MG63 (cell line): ENCODE measurements at regions not wholly inside any gene's neighbourhood (a gene's known extent, or its start where the extent isn't known, plus 50 kb on each side); places are given as distances from the start of the nearest gene placed in this dataset.

Source experiments
- DNase-seq: peaks from one replicate; pipeline ENCODE4 v3.0.0-alpha.2; 2020
- H3K27me3 ChIP-seq: fragments of 250-450 bp; sonication (Bioruptor Pico); 2 replicates; pipeline ENCODE4 v1.5.1; 2020; ENCODE audit warnings: mild to moderate bottlenecking, moderate library complexity
- H3K36me3 ChIP-seq: fragments of 250-450 bp; sonication (Bioruptor Pico); 2 replicates; pipeline ENCODE4 v1.5.1; 2020; ENCODE audit warnings: mild to moderate bottlenecking, moderate library complexity
- H3K4me3 ChIP-seq: fragments of 250-450 bp; sonication (Bioruptor Pico); 2 replicates; pipeline ENCODE4 v1.5.1; 2020; ENCODE audit warnings: mild to moderate bottlenecking, moderate library complexity
- H3K9me3 ChIP-seq: fragments of 250-450 bp; sonication (Bioruptor Pico); 2 replicates; pipeline ENCODE4 v1.5.1; 2020; ENCODE audit warnings: mild to moderate bottlenecking, moderate library complexity

DNA sequence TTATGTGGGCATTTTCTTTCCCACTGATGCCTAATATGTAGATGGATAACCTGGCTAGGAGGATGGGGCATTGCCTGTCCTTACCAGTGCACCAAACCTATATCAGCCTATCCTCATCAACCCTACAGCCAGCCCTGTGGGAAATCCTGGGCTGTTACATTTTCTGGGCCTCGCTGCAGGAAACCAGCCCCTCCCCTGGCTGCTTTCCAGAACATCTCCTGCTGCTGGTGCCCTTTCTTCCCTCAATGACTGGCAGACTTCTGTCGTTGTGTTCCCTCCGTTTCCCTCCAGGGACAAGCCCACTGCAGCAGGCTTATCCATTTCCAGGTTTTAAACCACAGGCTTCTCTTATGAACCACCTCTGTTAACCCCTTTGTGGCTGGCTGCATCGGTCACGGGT is 486.1 kb upstream of the COBL start:
- Histone ChIP-seq H3K4me3 (no peak overlapping the region), H3K36me3 (no peaks in the 10 kb centered on the region)
- no peak for DNase-seq

DNA sequence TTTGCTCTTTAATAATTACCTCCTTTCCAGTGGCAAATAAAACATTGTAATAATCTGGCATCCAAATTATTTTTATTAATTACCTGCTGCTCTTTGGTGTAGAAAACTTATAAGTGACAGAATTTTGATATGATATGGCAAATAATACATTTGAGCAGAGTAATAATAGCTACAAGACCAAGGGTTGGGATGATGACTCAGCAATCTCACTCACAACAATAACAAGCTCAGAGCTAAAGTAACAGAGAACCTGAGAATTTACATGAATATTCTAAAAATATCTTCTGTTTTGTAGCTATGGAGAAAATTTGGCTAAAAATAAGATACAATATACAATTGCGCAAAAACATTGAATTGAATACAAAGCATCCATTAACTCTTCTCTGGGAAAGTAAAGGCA is 480.8 kb upstream of the COBL start:
- H3K4me3 ChIP-seq = no peak overlapping the region

More for the DNA sequence above, 486.1 kb upstream of the COBL start:
- no peaks in the 10 kb centered on the region for H3K9me3 ChIP-seq
- no peaks in the 10 kb centered on the region for H3K27me3 ChIP-seq

DNA sequence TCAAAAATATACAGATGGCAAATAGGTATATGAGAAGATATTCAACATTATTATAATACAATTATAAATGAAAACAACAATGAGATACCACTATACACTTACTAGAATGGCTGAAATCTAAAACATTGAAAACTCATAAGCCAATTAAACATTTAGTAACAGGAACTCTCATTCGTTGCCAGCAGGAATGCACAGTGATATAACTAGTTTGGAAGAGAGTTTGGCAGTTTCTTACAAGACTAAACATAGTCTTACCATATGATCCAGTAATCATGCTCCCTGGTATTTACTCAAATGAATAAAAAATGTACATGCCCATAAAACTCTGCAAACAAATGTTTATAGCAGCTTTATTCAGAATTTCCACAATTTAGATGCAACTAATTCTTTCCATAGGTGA is 476.2 kb upstream of the COBL start:
- no peak for DNase-seq
- Histone ChIP-seq H3K27me3 (no peaks in the 10 kb centered on the region), H3K36me3 (no peaks in the 10 kb centered on the region), H3K9me3 (no peaks in the 10 kb centered on the region), H3K4me3 (no peak overlapping the region)

More for the DNA sequence above, 480.8 kb upstream of the COBL start:
- no peak for DNase-seq
- Histone ChIP-seq H3K27me3 (no peaks in the 10 kb centered on the region), H3K9me3 (no peaks in the 10 kb centered on the region), H3K36me3 (no peaks in the 10 kb centered on the region)

DNA sequence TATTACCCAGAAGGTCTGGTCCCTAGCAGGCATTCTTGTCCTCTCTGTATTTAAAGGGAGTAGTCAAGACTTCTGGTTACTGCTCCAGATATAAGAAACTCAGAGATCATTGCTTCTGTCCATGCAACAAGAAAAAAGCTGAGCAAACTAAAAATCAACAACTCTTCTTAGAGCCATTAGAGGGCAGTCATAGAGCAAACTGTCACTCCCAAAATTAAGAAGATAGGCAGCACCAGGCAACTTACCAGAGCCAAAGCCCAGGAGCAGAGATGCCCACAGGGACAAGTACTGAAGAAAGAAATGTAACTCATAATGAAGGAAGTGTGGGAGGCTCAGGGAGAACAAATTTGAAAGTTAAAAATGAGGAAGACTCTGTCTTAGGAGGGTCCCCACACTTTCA is 472.9 kb upstream of the COBL start:
- Histone ChIP-seq H3K36me3 (no peaks in the 10 kb centered on the region), H3K27me3 (no peaks in the 10 kb centered on the region), H3K9me3 (no peaks in the 10 kb centered on the region), H3K4me3 (no peak overlapping the region)
- DNase-seq = no peak

DNA sequence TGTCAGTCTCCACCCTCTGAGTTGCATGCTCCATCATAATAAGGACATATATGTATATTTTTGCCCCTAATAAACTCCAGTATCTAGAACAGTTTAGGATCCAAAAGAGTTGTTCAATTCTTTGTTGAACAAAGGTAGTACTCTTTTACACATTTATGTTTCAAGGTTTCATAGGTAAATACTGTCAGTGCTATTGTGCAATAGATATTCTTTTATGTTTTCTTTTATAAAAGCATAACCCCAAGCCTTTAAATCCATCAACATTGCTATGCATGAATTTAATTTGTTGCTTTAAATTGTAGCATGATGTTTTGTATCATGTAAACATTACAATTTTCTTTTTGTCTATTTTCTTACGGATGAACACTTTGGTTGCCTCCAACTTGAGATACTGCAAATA is 469.7 kb upstream of the COBL start:
- DNase-seq = no peak
- Histone ChIP-seq H3K9me3 (no peaks in the 10 kb centered on the region), H3K27me3 (no peaks in the 10 kb centered on the region), H3K36me3 (no peaks in the 10 kb centered on the region), H3K4me3 (no peak overlapping the region)

DNA sequence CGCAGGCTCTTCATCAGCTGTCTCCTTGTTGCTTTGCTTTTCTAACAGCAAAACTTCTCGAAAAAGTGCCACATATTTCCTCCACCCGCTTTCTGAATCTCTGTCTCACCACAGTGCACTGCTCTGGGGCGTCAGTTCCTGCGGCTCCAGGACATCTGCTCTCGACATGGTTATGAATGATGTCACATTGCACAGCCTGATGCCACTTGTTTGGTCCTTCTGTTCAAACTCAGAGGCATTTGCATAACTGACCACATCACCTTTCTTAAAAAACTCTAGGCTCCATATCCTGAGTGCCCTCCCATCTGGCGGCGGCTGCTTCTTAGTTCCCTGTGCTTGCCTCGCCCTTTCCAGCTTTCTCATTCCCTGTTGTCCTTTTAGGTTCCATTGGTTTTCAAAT is 469.3 kb upstream of the COBL start:
- H3K9me3 ChIP-seq = no peaks in the 10 kb centered on the region
- DNase-seq = no peak

DNA sequence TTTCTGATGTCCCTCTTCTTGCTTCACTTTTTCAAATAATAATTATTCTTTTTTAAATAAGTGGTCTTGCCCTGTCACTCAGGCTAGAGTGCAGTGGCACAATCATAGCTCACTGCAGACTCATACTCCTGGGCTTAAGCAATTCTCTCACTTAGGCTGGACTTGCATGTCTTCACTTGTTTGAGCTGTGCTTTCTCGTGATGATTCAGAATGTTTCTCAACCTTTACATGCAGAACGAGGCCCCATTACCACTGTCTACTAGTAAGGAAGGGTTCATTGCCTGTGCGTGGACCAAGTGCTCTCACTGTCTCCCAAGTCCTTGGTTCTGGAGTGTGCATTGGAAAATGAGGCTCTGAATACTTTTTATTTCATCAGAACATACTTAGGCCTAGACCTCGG is 468.6 kb upstream of the COBL start:
- H3K9me3 ChIP-seq = no peaks in the 10 kb centered on the region
- no peaks in the 10 kb centered on the region for H3K36me3 ChIP-seq
- no peak overlapping the region for H3K4me3 ChIP-seq
- DNase-seq = no peak
- no peaks in the 10 kb centered on the region for H3K27me3 ChIP-seq

More for the DNA sequence above, 469.3 kb upstream of the COBL start:
- no peaks in the 10 kb centered on the region for H3K36me3 ChIP-seq
- H3K4me3 ChIP-seq = no peak overlapping the region
- H3K27me3 ChIP-seq = no peaks in the 10 kb centered on the region

DNA sequence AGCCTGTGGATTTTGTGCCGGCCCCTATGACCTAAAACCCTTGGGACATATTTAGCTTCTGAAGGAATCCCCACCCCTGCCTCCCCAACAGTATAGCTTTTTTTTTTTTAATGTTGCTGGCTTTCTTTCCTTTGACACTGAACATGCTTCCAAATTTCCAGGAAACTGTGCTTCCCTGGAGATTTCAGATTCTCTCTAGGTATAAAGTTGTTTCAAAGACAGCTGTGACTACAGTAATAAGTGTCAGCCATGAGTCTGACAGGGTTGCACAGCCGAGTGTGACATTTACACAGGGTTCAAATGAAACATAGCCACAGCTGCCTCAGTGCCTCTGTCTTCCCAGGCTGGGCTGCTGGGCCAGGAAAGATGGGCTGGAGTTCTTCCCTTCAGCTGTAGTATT is 466.6 kb upstream of the COBL start:
- Histone ChIP-seq H3K36me3 (no peaks in the 10 kb centered on the region), H3K4me3 (no peak overlapping the region), H3K9me3 (no peaks in the 10 kb centered on the region), H3K27me3 (no peaks in the 10 kb centered on the region)
- DNase-seq = no peak

DNA sequence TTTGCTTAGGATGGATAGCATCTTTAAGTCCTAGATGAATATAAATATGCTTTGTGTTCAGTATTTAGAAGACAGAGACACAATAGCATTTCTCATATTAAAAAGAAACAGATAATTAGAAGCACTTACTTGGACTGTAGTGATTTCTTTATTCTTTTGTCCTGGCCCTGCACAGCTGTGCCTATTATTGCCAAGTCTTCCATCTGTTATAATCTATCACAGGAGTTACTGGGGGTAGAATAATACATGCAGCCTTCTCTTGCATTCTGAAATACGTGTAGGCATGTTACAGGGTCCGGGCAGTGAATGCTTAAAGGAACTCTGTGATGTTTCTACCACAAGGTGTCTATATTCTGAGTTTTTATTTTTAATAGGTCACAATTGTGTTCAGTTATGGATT is 461.5 kb upstream of the COBL start:
- no peaks in the 10 kb centered on the region for H3K36me3 ChIP-seq
- no peaks in the 10 kb centered on the region for H3K9me3 ChIP-seq
- DNase-seq = no peak
- no peaks in the 10 kb centered on the region for H3K27me3 ChIP-seq
- H3K4me3 ChIP-seq = no peak overlapping the region

DNA sequence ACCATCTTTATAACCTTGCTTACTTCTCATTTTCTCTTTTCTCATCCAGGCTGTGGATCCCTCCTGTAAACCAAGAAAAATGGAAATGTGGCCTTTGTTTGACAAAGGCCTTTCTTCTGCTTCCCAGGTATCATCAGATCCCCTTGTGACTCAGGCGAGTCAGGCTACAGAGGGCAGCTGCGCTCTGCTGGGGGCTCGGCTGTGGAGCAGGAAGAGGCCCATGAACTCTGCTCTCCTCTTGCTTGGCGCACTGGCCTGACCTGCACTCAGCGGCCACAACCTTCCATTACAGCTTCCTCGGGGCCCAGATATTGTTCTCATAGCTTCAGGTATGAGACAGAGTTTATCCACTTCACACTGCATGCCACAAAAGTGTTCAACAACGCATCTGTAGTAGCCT is 457.6 kb upstream of the COBL start:
- no peak overlapping the region for H3K4me3 ChIP-seq
- DNase-seq = no peak

DNA sequence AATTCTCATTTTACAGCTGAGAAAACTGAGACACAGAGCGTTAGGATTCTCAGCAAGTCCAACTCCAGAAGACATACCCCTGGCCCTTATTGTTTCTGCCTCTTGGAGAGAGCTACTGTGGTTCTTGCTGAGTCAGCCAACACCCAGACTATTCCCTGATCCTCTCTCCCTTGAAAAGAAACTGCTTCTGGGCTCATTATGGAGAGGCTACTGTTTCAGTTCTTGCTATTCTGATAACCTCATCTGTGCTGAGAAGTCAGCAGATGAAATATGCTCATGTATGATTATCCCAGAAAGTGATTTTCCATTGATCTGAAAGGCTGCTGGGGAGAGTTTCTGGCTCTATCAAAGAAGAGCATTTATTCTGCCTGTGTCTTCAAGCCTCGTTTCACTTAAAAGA is 455.6 kb upstream of the COBL start:
- no peak for DNase-seq
- Histone ChIP-seq H3K4me3 (no peak overlapping the region), H3K9me3 (no peaks in the 10 kb centered on the region), H3K27me3 (no peaks in the 10 kb centered on the region), H3K36me3 (no peaks in the 10 kb centered on the region)

More for the DNA sequence above, 457.6 kb upstream of the COBL start:
- Histone ChIP-seq H3K36me3 (no peaks in the 10 kb centered on the region), H3K9me3 (no peaks in the 10 kb centered on the region), H3K27me3 (no peaks in the 10 kb centered on the region)

DNA sequence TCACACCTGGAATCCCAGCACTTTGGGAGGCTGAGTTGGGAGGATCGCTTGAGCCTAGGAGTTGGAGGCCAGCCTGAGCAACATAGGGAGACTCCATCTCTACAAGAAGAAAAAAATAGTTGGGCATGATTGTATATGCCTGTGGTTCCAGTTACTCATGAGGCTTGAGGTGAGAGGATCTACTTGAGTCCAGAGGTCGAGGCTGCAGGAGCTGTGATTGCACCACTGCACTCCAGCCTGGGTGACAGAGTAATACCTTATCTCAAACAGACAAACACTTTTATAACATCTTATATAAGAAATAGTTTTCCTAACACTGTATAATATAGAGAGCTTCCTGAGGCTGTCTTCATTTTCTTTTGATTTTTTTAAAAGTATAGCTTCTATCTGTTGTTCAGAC is 448.4 kb upstream of the COBL start:
- no peaks in the 10 kb centered on the region for H3K9me3 ChIP-seq
- no peak overlapping the region for H3K4me3 ChIP-seq
- no peak for DNase-seq
- no peaks in the 10 kb centered on the region for H3K36me3 ChIP-seq
- H3K27me3 ChIP-seq = no peaks in the 10 kb centered on the region

DNA sequence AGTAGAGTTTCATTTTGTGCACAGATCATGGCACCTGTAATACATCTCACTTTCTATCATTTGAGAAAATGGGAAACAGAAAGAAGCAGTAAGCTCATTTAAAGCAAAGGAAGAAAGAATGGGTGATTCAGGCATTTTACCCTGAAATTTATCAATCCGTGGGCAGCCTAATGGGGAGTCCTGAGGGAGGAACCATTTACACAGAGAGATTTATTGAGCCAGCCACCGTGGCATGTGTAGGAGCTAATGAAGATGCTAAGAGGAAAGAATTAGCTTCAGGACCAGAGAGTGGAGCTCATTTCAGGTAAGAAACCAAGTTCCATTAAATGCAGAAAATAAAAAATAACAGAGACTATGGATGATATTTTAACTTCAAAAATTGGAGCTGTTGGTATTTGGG is 443.4 kb upstream of the COBL start:
- DNase-seq = no peak
- Histone ChIP-seq H3K9me3 (no peaks in the 10 kb centered on the region), H3K4me3 (no peak overlapping the region), H3K27me3 (no peaks in the 10 kb centered on the region), H3K36me3 (no peaks in the 10 kb centered on the region)

DNA sequence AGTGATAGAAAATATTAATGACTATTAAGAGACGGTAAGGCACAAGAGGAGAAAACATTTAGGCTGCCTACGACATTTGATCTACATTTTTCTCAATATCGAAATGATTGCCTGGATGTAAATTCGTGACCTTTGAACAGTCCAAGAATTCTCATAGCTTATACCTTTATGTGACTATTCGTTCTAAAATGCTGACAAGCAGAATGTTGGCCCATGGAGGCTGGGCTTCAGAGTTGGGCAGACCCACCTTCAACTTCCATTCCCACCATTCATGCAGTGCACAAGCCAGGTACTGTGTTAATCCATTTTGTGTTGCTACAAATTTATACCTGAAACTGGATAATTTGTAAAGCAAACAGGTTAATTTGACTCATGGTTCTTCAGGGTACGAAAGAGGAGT is 441.4 kb upstream of the COBL start:
- no peak for DNase-seq
- H3K4me3 ChIP-seq = no peak overlapping the region
- H3K27me3 ChIP-seq = no peaks in the 10 kb centered on the region
- H3K36me3 ChIP-seq = no peaks in the 10 kb centered on the region
- no peaks in the 10 kb centered on the region for H3K9me3 ChIP-seq

DNA sequence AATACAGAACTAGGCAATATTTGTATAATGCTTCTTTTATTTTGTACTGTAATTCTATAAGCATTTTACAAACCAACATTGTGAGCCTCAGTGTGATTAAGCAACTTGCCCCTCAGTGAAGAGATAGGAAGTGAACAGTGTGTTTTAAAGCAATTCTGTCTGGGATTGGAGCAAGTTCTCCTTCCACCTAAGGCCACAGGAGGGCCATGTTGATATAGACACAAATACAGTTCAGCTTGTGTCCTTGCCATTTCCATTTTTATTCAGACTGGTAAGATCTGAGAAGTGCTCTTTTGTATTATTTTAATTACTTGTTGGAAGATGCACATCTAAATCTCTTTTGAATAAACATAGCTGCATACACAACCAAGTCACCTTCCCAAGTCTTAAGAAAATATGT is 416.3 kb upstream of the COBL start:
- Histone ChIP-seq H3K27me3 (no peaks in the 10 kb centered on the region), H3K4me3 (no peak overlapping the region), H3K9me3 (no peaks in the 10 kb centered on the region), H3K36me3 (no peaks in the 10 kb centered on the region)
- DNase-seq = no peak

DNA sequence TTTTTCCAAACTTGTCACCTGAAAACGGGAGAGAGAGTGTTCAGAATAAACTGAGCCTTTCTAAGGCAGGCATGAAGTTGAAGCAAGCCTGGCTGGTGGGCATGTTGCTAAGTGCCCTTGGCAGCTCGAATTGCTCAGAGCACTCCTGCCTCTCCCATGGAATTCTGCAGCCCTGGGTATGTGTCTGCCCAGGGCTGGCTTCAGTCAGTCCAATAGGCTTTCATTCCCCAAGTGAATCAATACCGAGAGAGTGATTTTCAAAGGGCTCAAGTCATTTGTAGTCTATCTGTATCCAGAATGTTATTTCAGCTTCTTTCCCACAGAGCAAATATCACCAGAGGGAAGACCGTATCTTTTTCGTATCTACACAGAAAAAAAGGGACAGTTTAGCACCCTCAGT is 415.5 kb upstream of the COBL start:
- no peaks in the 10 kb centered on the region for H3K27me3 ChIP-seq
- no peak overlapping the region for H3K4me3 ChIP-seq
- no peaks in the 10 kb centered on the region for H3K9me3 ChIP-seq
- no peaks in the 10 kb centered on the region for H3K36me3 ChIP-seq
- DNase-seq = no peak

DNA sequence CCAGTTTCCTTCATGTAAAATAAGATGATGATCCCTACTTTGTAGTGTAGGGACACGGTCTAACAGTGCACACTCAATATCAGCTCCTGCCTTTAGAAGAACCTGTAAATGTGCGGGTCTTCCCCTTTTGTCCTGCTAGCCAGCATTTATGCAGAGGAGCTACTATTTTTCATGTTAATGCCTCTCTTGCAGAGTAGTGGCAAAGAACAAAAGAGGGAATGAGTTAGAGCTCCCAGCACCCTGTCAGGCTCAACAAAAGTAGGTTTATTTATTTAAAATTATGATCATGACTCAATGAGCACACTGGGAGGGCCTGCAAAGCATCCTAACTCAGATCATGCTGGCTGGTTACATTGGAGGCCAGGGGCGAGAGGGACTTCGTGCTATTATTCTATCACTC is 414.5 kb upstream of the COBL start:
- Histone ChIP-seq H3K4me3 (no peak overlapping the region), H3K9me3 (no peaks in the 10 kb centered on the region), H3K27me3 (no peaks in the 10 kb centered on the region), H3K36me3 (no peaks in the 10 kb centered on the region)
- DNase-seq = no peak

DNA sequence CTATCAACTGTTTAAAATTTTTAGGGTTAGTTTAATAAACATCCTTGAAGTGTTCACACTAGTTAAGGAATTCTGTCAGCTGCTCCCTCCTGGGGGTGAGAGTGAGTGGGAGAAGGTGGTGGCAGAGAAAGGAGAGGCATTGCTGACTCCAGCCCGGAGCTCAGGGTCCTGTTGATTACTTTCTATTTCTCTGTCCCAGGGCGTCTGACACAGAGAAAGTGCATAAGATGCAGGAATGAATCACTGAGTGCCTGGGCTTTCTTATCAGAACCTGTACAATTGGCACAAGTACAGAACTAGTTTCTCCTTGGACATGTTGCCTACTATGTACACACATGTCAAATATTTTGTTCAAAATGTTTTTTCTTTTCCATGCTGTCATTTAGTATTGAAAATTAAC is 410.8 kb upstream of the COBL start:
- Histone ChIP-seq H3K4me3 (no peak overlapping the region), H3K27me3 (no peaks in the 10 kb centered on the region), H3K36me3 (no peaks in the 10 kb centered on the region), H3K9me3 (no peaks in the 10 kb centered on the region)
- no peak for DNase-seq

DNA sequence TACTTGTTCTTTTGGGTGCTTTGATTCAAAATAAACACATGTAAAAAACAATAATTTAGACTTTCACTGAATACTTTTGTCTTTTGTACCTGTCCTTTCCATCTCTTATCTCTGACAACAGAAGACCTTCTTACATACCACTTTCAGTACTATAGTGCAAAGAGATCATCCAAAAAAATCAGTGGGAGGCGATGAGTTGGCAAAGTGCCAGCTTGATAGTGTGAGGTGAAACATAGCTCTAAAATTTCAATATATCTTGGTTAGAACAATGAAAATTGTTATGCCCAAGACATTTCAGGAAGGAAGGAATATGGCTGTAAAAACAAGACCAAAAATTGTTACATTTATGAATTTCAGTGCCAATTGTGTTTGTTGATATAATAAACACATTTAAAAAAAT is 390.2 kb upstream of the COBL start:
- H3K9me3 ChIP-seq = no peaks in the 10 kb centered on the region
- no peak for DNase-seq
- H3K4me3 ChIP-seq = no peak overlapping the region
- no peaks in the 10 kb centered on the region for H3K27me3 ChIP-seq
- H3K36me3 ChIP-seq = no peaks in the 10 kb centered on the region
